ENCODE measurements at regions not wholly inside any gene's neighbourhood (a gene's known extent, or its start where the extent isn't known, plus 50 kb on each side); places are given as distances from the start of the nearest gene placed in this dataset.

DNA sequence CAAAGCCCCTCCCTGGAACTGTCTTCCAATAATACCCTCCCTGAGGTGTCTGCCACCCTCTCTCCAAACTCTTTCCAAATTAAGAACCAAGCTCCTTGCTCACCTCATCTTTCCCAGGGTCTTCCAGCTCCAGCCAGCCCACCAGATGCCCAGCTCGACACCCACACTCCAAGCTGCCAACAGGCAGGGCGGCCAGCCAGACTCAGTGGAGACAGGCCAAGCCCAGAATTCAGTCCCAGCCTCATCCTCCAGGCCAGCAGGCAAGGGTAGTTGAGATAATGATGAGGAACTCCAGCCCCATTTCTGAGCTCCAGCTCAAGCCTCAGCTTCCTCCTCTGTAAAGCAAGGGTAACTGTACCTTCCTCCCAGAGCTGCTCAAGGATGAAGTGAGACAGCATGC lies 132.9 kb downstream of the CHST1 start:
- no peak overlapping the region for H3K27ac ChIP-seq
- TF ChIP-seq, protein P1, sequence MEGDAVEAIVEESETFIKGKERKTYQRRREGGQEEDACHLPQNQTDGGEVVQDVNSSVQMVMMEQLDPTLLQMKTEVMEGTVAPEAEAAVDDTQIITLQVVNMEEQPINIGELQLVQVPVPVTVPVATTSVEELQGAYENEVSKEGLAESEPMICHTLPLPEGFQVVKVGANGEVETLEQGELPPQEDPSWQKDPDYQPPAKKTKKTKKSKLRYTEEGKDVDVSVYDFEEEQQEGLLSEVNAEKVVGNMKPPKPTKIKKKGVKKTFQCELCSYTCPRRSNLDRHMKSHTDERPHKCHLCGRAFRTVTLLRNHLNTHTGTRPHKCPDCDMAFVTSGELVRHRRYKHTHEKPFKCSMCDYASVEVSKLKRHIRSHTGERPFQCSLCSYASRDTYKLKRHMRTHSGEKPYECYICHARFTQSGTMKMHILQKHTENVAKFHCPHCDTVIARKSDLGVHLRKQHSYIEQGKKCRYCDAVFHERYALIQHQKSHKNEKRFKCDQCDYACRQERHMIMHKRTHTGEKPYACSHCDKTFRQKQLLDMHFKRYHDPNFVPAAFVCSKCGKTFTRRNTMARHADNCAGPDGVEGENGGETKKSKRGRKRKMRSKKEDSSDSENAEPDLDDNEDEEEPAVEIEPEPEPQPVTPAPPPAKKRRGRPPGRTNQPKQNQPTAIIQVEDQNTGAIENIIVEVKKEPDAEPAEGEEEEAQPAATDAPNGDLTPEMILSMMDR (conservative IDR thresholded peaks at IDR 0.05): no peak

DNA sequence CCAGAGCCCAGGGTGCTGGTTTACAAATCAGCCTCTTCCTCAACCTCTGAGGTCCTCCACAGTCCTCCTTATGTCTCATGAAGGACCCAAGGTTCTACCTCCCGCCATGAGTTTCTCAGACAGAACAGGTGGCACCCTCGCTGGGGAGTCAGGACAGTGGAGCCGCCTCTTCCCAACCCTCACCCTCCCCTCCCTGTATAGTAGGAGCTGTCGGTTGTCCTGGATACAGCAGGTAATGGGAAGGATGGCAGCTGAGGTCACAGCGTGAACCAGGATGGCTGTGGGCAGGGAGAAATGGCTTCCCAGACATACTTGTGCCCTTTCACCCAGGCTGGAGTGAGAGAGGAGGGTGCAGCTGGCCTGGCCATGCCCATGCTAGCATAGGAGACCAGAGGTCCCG lies 134.6 kb downstream of the CHST1 start:
- TF ChIP-seq, protein P1 (conservative IDR thresholded peaks at IDR 0.05): no peak
- H3K27ac ChIP-seq: no peak overlapping the region

DNA sequence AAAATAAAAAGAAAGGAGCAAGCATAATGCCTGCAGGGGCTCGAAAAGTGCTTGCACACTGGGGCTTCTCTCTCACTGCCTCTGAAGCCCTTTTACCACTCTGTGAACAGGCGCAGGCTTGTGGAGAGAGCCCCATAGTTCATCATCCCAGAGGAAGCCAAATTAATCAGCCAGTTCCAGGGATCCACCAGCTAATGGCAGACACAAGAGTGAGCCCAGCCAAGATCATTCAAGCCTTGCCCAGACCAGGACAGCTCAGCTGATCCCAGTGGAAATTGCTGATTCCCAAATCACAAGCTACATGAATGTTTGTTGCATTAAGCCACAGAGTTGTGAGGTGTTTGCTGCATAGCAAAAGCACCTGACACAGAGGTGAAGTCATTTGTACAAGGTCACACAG lies 135.3 kb downstream of the CHST1 start:
- TF ChIP-seq, protein P1 (conservative IDR thresholded peaks at IDR 0.05): no peak
- no peak overlapping the region for H3K27ac ChIP-seq

DNA sequence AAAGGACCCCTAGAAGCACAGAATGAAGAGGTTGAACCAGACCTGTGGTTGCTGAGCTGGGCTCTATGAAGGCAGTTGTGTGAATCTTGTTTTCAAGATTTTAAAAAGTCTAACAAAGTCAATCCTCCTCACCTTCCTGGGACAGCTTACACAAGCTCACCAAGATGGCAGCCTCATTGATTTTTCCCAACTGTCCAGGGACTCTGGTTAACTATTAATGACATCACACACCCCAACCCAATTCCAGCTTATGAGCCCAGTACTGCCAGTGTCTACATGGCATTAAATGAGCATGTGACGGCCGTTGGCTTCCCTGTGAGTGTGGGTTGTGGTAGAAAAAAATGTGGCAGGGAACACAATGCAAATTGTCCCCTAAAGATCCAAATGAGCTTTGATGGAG lies 137.0 kb downstream of the CHST1 start:
- TF ChIP-seq, protein P1 (conservative IDR thresholded peaks at IDR 0.05): no peak
- H3K27ac ChIP-seq: no peak overlapping the region

GRCh38 chr11:45527898-45528297 lies 137.5 kb downstream of the CHST1 start:
- no peak overlapping the region for H3K27ac ChIP-seq
- TF ChIP-seq, protein P1 (conservative IDR thresholded peaks at IDR 0.05): no peak

GRCh38 chr11:45525393-45525792 lies 140.0 kb downstream of the CHST1 start:
- no peak overlapping the region for H3K27ac ChIP-seq
- TF ChIP-seq, protein P1 (conservative IDR thresholded peaks at IDR 0.05): no peak

GRCh38 chr11:45523760-45524159 lies 141.7 kb downstream of the CHST1 start:
- TF ChIP-seq, protein P1 (conservative IDR thresholded peaks at IDR 0.05): no peak

More at GRCh38 chr11:45523760-45524159, 141.7 kb downstream of the CHST1 start:
- H3K27ac ChIP-seq: no peak overlapping the region
